Skin epidermis (tissue), 12 donors: ENCODE measurements at regions not wholly inside any gene's neighbourhood (a gene's known extent, or its start where the extent isn't known, plus 50 kb on each side); places are given as distances from the start of the nearest gene placed in this dataset.
A peak's percentile ranks its signal among the peaks of the same experiment; 100 is the strongest.

Source experiments
- H3K27ac ChIP-seq, 21 experiments: fragments of 200-600 bp; sonication (generic) in 11 of 21; one replicate each; pipeline ENCODE4 v1.5.0; 2020; ENCODE audit warnings: mild to moderate bottlenecking in 3 of 21, inconsistent platforms in 2 of 21, moderate library complexity in 2 of 21
- H3K4me3 ChIP-seq, 7 experiments: fragments of 200-600 bp; sonication (generic) in 2 of 7; one replicate each; pipeline ENCODE4 v1.5.0; 2020; ENCODE audit warnings: inconsistent platforms in 2 of 7, mild to moderate bottlenecking in 2 of 7, moderate library complexity in 1 of 7

DNA sequence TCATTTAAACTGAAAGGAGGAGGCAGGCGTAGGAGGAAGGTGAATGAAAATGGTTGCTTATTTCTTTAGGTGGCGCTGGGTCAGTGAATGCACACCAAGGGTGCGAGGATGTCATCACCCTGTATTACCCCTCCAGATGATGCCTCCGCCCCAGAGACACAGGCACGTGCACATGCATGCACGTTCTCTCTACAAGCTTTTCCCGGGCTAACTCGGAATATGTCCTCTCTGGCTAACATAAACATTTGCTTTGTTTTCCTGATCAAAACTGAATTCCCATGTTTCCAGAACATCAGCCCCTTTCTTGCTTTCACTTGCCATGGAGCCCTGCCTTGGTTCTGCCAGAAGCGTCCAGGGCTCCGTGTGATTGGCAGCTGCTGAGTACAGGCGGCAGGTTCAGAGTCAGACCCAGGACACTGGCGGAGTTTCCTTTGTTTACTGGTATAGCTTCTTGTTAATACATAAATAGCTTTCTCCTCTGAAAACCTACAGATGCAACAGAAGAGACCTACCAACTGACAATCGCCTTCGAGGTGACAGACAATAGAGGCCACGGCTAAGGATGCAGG lies 131.2 kb upstream of the RPS6KA2 start:
- H3K27ac ChIP-seq: peak overlapping the region in 1 of 21 experiments; percentile 10
- peak overlapping the region in 1 of 7 experiments; percentile 10 for H3K4me3 ChIP-seq

DNA sequence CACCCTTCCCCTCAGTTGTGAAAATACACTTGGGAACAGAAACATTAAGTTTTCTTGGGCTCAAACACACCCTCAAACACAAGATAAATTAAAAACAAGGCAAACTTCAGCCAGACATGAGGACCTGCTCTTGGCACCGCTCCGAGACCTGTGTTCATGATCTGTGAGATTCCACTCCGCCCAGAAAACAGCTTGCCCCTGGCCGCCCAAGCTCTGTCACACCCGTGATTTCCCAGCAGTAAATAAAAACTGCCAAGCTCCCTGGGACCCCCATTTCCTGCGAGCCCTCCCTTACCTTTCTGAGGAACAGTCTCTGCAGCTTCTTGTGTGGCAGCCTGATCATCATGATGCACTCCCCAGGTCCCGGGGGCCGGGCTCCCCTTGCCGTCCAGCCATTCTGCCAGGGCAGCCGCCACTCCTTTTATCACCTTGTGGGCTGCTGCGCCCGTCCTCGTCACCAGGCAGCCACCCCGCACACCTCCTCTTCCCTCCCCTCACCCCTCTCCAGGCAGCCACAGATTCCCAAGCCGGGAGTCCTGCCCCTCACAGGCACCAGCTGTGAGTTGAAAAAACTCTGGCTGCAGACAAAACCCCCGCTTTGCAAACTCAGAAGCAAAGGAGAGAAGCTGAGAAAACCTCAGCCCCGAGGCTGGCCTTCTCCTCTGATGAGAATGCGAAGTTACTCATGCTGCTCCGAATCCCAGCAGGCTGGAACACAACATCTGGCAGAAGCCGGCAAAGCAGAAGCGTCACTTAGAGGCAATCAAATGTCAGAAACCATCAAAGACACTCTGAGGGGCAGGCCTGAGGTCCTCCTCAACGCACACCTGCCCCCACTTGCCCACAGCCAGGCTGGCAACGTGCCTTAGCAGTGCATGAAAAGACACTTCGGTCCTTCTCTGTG lies 130.4 kb upstream of the RPS6KA2 start:
- Histone ChIP-seq H3K27ac (peak overlapping the region in 1 of 21 experiments; percentile 10), H3K4me3 (peak overlapping the region in 3 of 7 experiments; percentile 4 to 10 (median 10))

DNA sequence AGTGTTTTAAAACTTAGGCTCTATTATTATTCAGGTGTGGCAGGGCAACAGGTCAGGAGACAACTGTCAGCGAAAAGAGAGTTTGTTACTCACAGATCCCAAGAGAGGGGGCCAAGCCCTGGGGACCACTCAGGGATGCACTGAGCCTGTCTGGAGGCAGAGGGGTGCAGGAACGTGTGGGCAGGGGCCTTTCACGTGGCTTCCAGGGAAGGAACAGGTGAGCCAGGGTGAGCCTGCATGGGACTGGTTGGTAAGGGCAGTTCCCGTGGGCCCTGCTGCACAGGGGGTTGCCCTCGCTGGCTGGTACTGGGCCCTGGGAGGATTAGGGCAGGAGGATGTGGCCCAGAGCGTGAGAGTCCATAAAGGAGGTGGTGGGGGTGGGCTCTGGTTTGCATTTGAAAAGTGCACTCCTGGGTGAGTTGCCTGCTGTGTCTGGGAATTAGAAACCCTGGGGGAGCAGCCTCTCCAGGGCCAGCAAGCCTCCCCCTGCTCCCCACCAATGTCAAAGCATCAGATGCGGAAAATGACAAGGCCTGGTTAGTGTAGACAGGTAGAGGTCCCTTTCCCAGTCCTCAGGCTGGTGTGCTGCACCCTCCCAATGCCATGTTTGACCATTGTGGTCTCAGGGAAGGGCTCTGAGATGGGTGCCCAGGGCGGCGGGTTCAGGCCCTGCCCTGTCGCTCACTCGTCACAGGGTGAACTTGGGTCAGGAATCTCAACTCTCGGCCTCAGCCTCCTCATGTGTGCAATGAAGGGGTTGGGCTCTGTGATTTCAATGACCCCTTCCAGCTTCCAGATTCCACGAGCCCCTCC lies 127.4 kb upstream of the RPS6KA2 start:
- Histone ChIP-seq H3K27ac (no peak overlapping the region), H3K4me3 (no peak overlapping the region)

DNA sequence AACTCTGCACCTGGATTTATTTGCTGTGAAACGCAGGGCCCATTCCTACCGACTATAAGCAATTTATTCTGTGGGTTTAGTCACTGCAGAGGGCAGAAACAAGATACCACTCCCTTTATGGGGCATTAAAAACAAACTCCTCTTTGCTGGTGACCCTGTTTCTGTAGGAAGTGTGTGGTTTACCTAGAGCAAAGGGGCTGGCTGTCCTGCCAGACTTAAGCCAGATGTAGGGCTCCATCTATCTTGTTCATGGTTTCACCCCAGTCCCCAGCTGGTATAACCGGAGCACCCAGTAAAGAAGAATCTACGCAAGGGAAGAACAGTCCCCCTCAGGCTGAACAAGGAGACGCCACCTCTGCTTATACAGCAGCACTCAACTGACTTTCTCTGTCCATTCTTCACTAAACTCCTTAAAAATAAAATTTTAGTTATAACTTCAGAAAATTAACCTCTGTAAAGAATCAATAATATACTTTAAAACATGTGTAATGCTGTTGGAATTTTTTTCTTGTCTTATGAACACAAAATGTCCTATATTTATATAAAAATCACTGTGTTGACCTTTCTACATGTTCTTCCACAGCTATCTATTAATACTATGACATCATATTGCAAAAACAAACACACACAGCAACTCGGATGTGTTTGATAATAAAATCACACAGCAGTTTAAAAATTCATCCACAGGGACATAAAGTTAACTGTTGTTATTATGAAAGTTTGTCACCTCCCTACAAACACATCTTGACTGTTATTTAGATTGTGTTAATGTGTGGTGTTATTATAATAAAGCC lies 126.1 kb upstream of the RPS6KA2 start:
- H3K27ac ChIP-seq: no peak overlapping the region
- H3K4me3 ChIP-seq: no peak overlapping the region

DNA sequence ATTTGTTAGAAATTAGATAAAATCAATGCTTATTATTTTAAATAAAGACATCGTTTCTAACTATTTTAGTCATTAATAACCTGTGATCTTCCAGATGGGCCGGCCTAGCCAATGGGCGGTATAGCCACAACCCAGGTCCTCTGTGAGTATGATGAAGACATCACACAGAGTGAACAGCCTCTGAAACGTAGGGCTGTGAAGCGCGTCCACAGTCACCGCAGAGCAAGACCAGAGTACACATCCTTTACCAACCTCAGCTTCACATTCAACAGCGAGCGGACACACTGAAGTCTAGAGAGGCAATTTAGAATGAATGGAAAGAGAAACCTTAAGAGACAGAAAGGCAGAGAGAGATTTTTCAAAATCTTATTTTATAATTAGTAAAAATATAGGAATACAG lies 125.0 kb upstream of the RPS6KA2 start:
- H3K4me3 ChIP-seq: no peak overlapping the region
- no peak overlapping the region for H3K27ac ChIP-seq

DNA sequence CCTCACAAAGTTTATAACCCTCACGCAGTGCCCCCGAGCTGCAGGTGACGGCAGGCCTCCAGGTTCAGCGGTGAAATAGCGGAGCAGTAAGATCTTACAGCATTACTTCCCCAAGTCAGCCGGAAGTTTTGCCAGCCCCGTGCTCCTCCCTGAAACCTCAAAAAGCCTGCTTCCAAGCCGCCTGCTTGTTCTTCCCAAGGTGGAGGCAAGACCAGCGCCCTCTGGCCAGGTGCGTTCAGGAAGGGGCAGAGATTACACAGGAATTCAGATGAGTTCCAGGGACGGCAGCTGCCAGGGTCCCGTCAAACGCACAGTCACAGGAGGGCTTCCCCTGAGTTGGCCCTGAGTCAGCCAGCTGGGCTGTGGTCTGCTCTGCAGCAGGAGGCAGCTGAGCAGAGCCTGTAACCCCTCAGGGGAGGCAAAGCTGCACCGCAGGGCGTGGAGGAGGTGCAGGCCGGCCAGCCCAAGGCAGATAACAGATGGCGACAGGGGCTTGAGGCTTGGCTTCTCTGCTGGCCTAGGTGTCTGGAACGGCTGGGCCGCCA lies 124.1 kb upstream of the RPS6KA2 start:
- Histone ChIP-seq H3K27ac (no peak overlapping the region), H3K4me3 (no peak overlapping the region)

DNA sequence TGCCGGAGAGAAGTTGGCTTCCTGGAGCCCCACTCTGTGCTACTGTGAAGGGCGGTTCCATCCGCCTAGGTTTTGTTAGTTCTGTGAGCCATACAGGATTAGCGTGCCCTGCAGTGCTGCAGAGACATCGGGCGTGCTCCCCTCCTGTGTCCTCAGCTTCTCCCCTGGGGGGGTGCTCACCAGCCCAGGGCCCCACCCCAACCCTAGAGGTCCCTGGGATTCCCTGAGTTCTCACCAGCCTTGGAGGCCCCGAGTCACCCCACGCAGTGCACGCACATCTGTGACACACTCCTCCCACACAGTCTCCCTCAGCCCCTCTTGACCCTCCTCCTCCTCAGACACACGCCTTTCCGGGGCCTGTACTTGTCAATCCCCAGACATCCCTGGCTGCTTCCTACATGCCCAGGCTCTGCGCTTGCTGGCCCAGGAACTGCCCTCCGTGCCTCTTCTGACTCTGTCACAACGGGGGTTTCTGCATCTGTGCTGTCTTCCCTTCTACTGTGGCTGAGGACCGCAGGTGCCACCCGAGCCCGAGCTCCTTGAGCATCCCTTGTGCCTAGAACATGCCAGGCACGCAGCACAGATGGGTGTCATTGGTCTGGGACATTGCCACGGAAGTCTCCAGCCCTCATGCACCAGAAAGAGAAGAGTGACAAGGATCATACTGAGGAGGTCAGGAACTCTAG lies 123.2 kb upstream of the RPS6KA2 start:
- H3K27ac ChIP-seq: no peak overlapping the region
- no peak overlapping the region for H3K4me3 ChIP-seq

DNA sequence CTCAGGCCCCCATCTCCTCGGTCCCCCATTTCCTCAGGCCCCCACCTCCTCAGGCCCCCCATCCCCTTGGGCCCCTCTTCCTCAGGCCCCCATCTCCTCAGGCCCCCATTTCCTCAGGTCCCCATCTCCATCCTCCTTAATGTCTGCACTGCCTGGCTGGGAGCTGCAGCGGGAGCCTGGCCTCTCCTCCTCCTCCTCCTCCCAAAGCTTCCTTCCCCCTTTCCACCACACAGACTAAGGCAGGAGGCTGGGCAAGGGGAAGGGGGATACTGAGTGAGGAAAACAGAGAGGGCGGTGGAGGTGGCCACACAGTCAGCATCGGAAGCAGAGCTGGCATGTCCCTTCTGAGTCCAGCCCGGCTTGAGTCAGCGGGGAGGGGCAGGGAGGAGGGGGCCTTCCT lies 122.6 kb upstream of the RPS6KA2 start:
- H3K27ac ChIP-seq: no peak overlapping the region
- H3K4me3 ChIP-seq: no peak overlapping the region

DNA sequence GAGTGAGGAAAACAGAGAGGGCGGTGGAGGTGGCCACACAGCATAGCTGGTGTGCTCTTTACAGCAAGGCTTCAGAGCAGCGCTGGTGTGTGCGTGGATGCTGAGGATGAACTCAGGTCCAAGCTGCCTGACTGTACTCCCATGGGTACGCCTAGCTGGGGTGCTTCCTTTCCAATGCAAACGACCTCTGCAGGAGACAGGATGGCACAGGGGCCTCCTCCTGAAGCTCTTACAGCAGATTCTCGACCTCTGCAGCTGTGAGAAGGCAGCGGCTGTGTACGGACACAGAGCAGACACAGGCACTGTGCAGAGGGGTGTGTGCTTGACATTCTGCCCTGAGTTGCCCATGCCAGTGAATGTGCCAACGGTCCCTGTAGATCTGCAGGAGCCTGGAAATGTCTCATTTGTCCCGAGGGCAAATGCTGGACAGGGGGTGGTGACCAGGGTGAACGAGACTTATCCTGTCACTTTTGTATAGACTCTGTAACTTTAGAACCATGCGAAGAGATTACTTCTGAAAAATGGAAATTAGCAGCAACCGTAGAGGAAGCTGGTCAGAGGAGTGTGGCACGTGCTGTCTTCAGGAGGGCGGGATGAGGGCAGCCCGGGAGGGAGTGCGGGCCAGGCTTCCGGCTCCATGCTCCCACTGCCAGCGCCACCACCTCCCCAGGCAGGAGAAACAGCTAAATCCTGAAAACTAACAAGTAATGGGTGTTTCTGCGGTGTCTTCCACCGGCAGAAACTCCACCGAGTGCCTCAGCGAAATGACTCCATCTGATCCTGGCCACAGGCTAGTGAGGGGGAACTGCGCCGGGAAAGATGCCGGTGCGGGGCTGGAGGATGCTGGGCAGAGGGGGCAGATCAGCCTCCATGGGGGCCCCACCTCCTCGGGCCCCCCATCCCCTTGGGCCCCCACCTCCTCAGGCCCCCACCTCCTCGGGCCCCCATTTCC lies 120.9 kb upstream of the RPS6KA2 start:
- Histone ChIP-seq H3K27ac (no peak overlapping the region), H3K4me3 (no peak overlapping the region)

DNA sequence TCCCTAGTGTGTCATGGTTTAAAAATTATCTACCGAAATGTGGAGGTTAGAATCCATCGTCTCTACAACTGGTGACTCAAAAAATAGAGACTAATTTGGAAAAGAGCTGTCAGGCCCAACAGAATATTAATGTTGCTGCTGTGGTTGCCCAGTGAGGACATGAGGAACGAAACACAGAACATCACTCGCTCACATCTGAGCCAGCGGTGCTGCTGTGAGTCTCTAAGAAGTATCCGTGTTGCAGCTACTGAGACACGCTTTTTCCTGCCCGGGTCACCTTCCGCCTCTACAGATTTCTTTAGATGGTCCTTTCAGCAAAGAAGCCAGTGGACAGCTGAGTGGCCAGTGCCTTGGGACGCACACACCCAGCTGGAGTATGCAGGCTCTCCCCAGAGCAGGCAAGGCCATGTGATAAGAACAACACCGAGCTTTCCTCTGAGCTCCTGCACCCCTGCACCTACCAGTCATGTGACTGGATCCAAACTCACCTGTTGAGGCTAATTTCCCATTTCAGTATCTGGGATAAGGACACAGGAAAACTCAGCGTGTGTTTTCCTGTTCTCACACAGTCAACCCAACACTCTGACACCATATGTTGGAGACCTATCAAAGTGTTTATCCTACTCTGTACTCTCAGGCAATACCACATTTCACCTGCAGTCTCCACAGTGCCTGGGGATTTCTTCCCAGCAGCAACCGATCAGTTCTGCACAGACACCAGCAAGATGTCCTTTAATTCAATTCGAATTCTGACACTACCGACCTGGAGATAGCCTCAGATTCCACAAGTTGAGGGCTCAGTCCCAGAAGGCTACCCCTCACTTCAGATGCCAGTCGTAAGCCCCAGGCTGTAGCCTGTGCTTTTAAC lies 119.0 kb upstream of the RPS6KA2 start:
- Histone ChIP-seq H3K27ac (no peak overlapping the region), H3K4me3 (no peak overlapping the region)

DNA sequence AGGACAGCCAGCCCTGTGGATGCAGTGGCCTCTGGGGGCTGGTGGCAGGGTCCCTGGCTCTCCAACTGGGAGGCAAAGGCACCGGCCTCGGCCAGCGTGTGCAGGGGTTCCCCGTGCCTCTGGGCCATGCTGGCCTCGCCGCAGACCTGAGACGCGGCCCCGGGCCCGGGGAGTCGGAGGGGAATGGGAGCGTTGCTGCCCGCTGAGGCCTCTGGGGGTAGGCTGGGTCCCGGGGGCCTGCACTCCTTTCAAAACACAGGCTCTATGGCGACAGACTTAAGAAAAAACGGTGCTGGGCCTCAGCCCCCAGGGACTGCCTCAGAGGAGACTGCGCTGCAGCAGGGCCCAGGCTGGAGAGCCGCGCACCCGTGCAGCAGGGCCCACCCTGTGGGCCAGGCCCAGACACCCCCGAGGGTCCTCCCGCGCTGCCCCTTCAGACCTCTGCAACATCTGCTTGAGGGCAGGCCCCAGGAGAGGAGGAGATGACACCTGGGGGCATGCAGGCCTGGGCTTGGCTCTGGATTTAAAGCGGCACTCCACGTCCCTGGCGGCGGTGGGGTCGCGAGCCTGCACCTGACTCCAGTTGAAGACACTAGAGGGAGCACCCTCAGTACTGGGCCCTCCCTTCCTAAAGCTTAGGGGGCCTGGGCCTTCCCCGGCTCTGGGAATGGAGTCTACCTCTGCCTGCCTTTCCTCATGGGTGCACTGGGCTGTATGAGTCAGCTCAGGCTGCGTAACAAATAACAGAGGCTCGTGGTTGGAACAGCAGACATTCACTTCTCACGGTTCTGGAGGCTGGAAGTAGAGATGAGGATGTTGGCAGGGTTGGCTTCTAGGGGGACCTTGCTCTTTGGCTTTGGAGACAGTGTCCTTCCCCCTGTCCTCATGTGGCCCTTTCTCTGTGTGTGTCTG lies 117.4 kb upstream of the RPS6KA2 start:
- no peak overlapping the region for H3K4me3 ChIP-seq
- H3K27ac ChIP-seq: no peak overlapping the region

DNA sequence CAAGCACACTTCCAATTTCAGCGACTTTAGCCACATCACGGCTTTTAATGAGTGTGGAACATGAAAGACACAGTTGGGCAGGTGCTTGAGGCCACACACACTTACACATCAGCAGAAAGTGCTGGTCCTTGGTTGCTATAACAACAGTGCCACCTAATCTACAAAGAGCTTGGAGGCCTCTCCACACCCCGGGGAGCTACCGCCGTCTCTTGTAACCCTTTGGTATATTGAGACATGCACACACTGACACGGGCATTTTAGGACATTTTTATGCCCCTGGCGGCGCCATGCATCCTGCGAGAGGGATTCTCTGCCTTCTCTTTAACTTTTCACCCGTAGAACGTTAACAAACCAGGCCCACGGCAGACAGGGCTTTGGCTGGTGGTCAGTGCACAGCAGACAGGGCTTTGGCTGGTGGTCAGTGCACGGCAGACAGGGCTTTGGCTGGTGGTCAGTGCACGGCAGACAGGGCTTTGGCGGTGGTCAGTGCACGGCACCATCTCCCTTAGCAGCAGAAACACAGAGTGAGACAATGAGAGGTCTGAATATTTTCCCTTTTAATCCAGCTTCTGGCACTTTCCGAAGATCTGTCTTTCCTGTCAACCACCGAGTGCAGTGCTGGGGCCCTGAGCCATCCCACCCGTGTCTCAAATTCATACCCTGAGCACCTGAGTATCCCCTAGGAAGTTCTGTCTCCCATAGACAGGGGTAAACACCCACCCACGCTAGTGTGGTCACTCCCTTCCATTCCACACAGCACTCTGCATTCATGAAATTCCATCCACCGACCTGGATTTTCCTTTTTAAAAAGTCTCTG lies 116.6 kb upstream of the RPS6KA2 start:
- no peak overlapping the region for H3K27ac ChIP-seq

DNA sequence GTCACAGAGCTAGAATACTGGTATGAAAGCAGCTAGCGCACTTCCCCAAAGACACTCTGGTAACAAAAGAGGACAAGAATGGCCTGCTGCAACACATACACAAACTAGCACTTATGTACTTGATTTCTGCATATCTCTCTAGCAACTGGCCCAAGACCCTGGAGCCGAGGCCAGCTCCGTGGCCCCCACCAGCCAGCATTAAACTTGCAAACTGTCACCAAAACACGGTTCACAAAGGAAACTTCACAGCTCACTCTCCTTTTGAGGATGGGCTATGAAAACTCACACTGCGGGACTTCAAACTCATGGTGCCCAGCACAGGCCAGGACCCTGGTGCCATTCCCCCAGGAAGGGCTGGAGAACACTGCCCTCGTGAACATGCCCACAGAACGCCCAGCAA lies 115.9 kb upstream of the RPS6KA2 start:
- Histone ChIP-seq H3K27ac (no peak overlapping the region), H3K4me3 (no peak overlapping the region)

More for the DNA sequence above, 116.6 kb upstream of the RPS6KA2 start:
- no peak overlapping the region for H3K4me3 ChIP-seq

DNA sequence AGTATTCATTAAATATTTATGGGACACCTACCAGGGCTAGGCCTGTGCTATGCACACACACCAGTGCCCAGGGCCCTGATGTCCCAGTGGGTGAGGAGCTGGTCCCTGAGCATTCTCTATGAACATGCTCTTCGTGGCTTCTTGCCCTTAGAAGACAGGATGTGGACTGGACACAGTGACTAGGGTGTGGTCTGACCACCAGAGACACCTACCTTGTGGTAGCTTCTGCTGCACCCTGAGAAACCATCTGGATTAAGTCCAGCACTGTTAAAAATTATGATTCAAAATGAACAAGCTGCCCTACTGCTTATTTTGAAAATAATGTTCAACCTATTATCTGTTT lies 112.9 kb upstream of the RPS6KA2 start:
- Histone ChIP-seq H3K4me3 (no peak overlapping the region), H3K27ac (no peak overlapping the region)
